ENCODE measurements at regions not wholly inside any gene's neighbourhood (a gene's known extent, or its start where the extent isn't known, plus 50 kb on each side); places are given as distances from the start of the nearest gene placed in this dataset.

- DNase-seq (ENCODE audit: low spot score): no peak
These were observed 153.4 kb upstream of the CTNNA2 start for GRCh38 chr2:79359419-79359818.

GRCh38 chr2:79355569-79355968 lies 157.3 kb upstream of the CTNNA2 start:
- DNase-seq (ENCODE audit: low spot score): no peak

GRCh38 chr2:79327460-79327859 lies 167.9 kb upstream of the REG3A start:
- no peak for DNase-seq (ENCODE audit: low spot score)

- DNase-seq (ENCODE audit: low spot score): no peak
These were observed 161.3 kb upstream of the REG3A start for GRCh38 chr2:79320871-79321270.

- DNase-seq (ENCODE audit: low spot score): no peak
These were observed 135.4 kb upstream of the REG3A start for GRCh38 chr2:79294994-79295393.

GRCh38 chr2:79292958-79293315 lies 133.4 kb upstream of the REG3A start:
- DNase-seq (ENCODE audit: low spot score): no peak

- no peak for DNase-seq (ENCODE audit: low spot score)
These were observed 132.8 kb upstream of the REG3A start for GRCh38 chr2:79292239-79292957.

- no peak for DNase-seq (ENCODE audit: low spot score)
These were observed 116.3 kb upstream of the REG3A start for GRCh38 chr2:79275863-79276262.

- DNase-seq (ENCODE audit: low spot score): no peak
These were observed 115.6 kb upstream of the REG3A start for GRCh38 chr2:79275197-79275596.

- DNase-seq (ENCODE audit: low spot score): no peak
These were observed 113.1 kb upstream of the REG3A start for GRCh38 chr2:79272616-79273015.

- DNase-seq (ENCODE audit: low spot score): no peak
These were observed 111.9 kb upstream of the REG3A start for GRCh38 chr2:79271456-79271855.

- DNase-seq (ENCODE audit: low spot score): no peak
These were observed 101.3 kb upstream of the REG3A start for GRCh38 chr2:79260848-79261247.

- DNase-seq (ENCODE audit: low spot score): no peak
These were observed 100.4 kb upstream of the REG3A start for GRCh38 chr2:79259959-79260358.

- DNase-seq (ENCODE audit: low spot score): no peak
These were observed 99.7 kb upstream of the REG3A start for GRCh38 chr2:79259296-79259695.

GRCh38 chr2:79253243-79253774 lies 93.8 kb upstream of the REG3A start:
- no peak for DNase-seq (ENCODE audit: low spot score)

- DNase-seq (ENCODE audit: low spot score): no peak
These were observed 91.1 kb upstream of the REG3A start for GRCh38 chr2:79250656-79251055.

GRCh38 chr2:79248776-79249175 lies 89.2 kb upstream of the REG3A start:
- no peak for DNase-seq (ENCODE audit: low spot score)

- DNase-seq (ENCODE audit: low spot score): no peak
These were observed 75.6 kb upstream of the REG3A start for GRCh38 chr2:79235135-79235534.

- DNase-seq (ENCODE audit: low spot score): no peak
These were observed 64.0 kb upstream of the REG3A start for GRCh38 chr2:79223539-79223938.

- peak; percentile 62 for DNase-seq (ENCODE audit: low spot score)
These were observed 59.9 kb upstream of the REG3A start for GRCh38 chr2:79219383-79219988.

GRCh38 chr2:79210274-79210917 lies 50.8 kb upstream of the REG3A start:
- no peak for DNase-seq (ENCODE audit: low spot score)
